HL-60 (cell line): ENCODE measurements at regions not wholly inside any gene's neighbourhood (a gene's known extent, or its start where the extent isn't known, plus 50 kb on each side); places are given as distances from the start of the nearest gene placed in this dataset.

ENCODE experiments used
- POLR2AphosphoS5 ChIP-seq: IDR thresholded peaks from 2 replicates; pipeline ENCODE4 v1.6.1; 2012; ENCODE audit warnings: low read depth
- REST ChIP-seq: IDR thresholded peaks from 2 replicates; pipeline ENCODE4 v1.6.1; 2012; ENCODE audit warnings: low read depth; ENCODE audit not compliant: insufficient replicate concordance
- SPI1 ChIP-seq: IDR thresholded peaks from 2 replicates; pipeline ENCODE4 v1.6.1; 2012; ENCODE audit warnings: low read depth, mild to moderate bottlenecking, borderline replicate concordance
- TF ChIP-seq, protein P1 (sequence below): IDR thresholded peaks from one replicate; pipeline ENCODE4 v1.5.1; 2011; ENCODE audit warnings: low read length, control low read depth, inconsistent platforms; ENCODE audit not compliant: insufficient read depth

- TF ChIP-seq, protein P1, sequence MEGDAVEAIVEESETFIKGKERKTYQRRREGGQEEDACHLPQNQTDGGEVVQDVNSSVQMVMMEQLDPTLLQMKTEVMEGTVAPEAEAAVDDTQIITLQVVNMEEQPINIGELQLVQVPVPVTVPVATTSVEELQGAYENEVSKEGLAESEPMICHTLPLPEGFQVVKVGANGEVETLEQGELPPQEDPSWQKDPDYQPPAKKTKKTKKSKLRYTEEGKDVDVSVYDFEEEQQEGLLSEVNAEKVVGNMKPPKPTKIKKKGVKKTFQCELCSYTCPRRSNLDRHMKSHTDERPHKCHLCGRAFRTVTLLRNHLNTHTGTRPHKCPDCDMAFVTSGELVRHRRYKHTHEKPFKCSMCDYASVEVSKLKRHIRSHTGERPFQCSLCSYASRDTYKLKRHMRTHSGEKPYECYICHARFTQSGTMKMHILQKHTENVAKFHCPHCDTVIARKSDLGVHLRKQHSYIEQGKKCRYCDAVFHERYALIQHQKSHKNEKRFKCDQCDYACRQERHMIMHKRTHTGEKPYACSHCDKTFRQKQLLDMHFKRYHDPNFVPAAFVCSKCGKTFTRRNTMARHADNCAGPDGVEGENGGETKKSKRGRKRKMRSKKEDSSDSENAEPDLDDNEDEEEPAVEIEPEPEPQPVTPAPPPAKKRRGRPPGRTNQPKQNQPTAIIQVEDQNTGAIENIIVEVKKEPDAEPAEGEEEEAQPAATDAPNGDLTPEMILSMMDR = no peak
- no peak for TF ChIP-seq REST
- no peak for TF ChIP-seq POLR2AphosphoS5
- TF ChIP-seq SPI1 = no peak
Observed at GRCh38 chr2:163990541-163990940, 254.7 kb upstream of the FIGN start.
